ENCODE measurements at regions not wholly inside any gene's neighbourhood (a gene's known extent, or its start where the extent isn't known, plus 50 kb on each side); places are given as distances from the start of the nearest gene placed in this dataset.
"Not testable (repeated sequence)": the region's sequence is repeated elsewhere in the genome, so short reads cannot be mapped to it uniquely, and the experiment has no call there.

GRCh38 chr3:22691856-22692628, 511.1 kb upstream of the UBE2E2 start:
- in situ Hi-C loops (cut with HindIII; ENCODE audit: low sequenced_read_pairs) = no loop called here
- no peak for DNase-seq (ENCODE audit: low read depth, low spot score)
- H3K4me3 ChIP-seq (ENCODE audit: low read depth, low read length) = no peak overlapping the region
- TF ChIP-seq CTCF (IDR thresholded peaks at IDR 0.05; ENCODE audit: low read depth, low read length) = no peak

GRCh38 chr3:22700876-22701275, 502.3 kb upstream of the UBE2E2 start:
- H3K4me3 ChIP-seq (ENCODE audit: low read depth, low read length) = no peak overlapping the region
- in situ Hi-C loops (cut with HindIII; ENCODE audit: low sequenced_read_pairs) = no loop called here
- no peak for TF ChIP-seq CTCF (IDR thresholded peaks at IDR 0.05; ENCODE audit: low read depth, low read length)
- DNase-seq (ENCODE audit: low read depth, low spot score) = no peak

- no peak for DNase-seq (ENCODE audit: low read depth, low spot score)
- no peak for TF ChIP-seq CTCF (IDR thresholded peaks at IDR 0.05; ENCODE audit: low read depth, low read length)
- in situ Hi-C loops (cut with HindIII; ENCODE audit: low sequenced_read_pairs) = no loop called here
- H3K4me3 ChIP-seq (ENCODE audit: low read depth, low read length) = no peak overlapping the region
These were observed 499.0 kb upstream of the UBE2E2 start for GRCh38 chr3:22704166-22704565.

GRCh38 chr3:22704571-22705354, 498.4 kb upstream of the UBE2E2 start:
- H3K4me3 ChIP-seq (ENCODE audit: low read depth, low read length) = no peak overlapping the region
- in situ Hi-C loops (cut with HindIII; ENCODE audit: low sequenced_read_pairs) = no loop called here
- DNase-seq (ENCODE audit: low read depth, low spot score) = no peak
- TF ChIP-seq CTCF (IDR thresholded peaks at IDR 0.05; ENCODE audit: low read depth, low read length) = no peak

- in situ Hi-C loops (cut with HindIII; ENCODE audit: low sequenced_read_pairs); H3K4me3 ChIP-seq (ENCODE audit: low read depth, low read length); DNase-seq (ENCODE audit: low read depth, low spot score): not testable (repeated sequence)
These were observed 496.2 kb upstream of the UBE2E2 start for GRCh38 chr3:22706922-22707321.

GRCh38 chr3:22713936-22714335, 489.2 kb upstream of the UBE2E2 start:
- no peak for TF ChIP-seq CTCF (IDR thresholded peaks at IDR 0.05; ENCODE audit: low read depth, low read length)

GRCh38 chr3:22714749-22715148, 488.4 kb upstream of the UBE2E2 start:
- no peak for DNase-seq (ENCODE audit: low read depth, low spot score)
- no peak overlapping the region for H3K4me3 ChIP-seq (ENCODE audit: low read depth, low read length)
- TF ChIP-seq CTCF (IDR thresholded peaks at IDR 0.05; ENCODE audit: low read depth, low read length) = no peak
- in situ Hi-C loops (cut with HindIII; ENCODE audit: low sequenced_read_pairs) = no loop called here

More at GRCh38 chr3:22713936-22714335, 489.2 kb upstream of the UBE2E2 start:
- in situ Hi-C loops (cut with HindIII; ENCODE audit: low sequenced_read_pairs) = no loop called here
- peak; percentile 79 for DNase-seq (ENCODE audit: low read depth, low spot score)
- no peak overlapping the region for H3K4me3 ChIP-seq (ENCODE audit: low read depth, low read length)

Measured in astrocyte of the spinal cord (primary cell).